ENCODE measurements at regions not wholly inside any gene's neighbourhood (a gene's known extent, or its start where the extent isn't known, plus 50 kb on each side); places are given as distances from the start of the nearest gene placed in this dataset.
"Not testable (repeated sequence)": the region's sequence is repeated elsewhere in the genome, so short reads cannot be mapped to it uniquely, and the experiment has no call there.

GRCh38 chr3:197459571-197459970 is 96.2 kb downstream of the BDH1 start:
- DNase-seq (ENCODE audit: low spot score), result not testable (repeated sequence)

- no peak for DNase-seq (ENCODE audit: low spot score)
Observed at GRCh38 chr3:197458906-197459470, 96.8 kb downstream of the BDH1 start.

- no peak for DNase-seq (ENCODE audit: low spot score)
Observed at GRCh38 chr3:197458179-197458707, 97.5 kb downstream of the BDH1 start.

GRCh38 chr3:197456261-197457091 is 99.3 kb downstream of the BDH1 start:
- DNase-seq (ENCODE audit: low spot score), result peak; percentile 90

- not testable (repeated sequence) for DNase-seq (ENCODE audit: low spot score)
Observed at GRCh38 chr3:197454841-197455240, 100.9 kb downstream of the BDH1 start.

GRCh38 chr3:197454014-197454413 is 101.8 kb downstream of the BDH1 start:
- no peak for DNase-seq (ENCODE audit: low spot score)

- no peak for DNase-seq (ENCODE audit: low spot score)
Observed at GRCh38 chr3:197450810-197451209, 105.0 kb downstream of the BDH1 start.

GRCh38 chr3:197450308-197450707 is 105.5 kb downstream of the BDH1 start:
- DNase-seq (ENCODE audit: low spot score), result no peak

- not testable (repeated sequence) for DNase-seq (ENCODE audit: low spot score)
Observed at GRCh38 chr3:197449181-197449580, 106.6 kb downstream of the BDH1 start.

- not testable (repeated sequence) for DNase-seq (ENCODE audit: low spot score)
Observed at GRCh38 chr3:197447781-197448180, 108.0 kb downstream of the BDH1 start.

GRCh38 chr3:197447057-197447456 is 108.7 kb downstream of the BDH1 start:
- no peak for DNase-seq (ENCODE audit: low spot score)

GRCh38 chr3:197446700-197447056 is 109.1 kb downstream of the BDH1 start:
- no peak for DNase-seq (ENCODE audit: low spot score)

GRCh38 chr3:197445896-197446699 is 109.7 kb downstream of the BDH1 start:
- no peak for DNase-seq (ENCODE audit: low spot score)

GRCh38 chr3:197444793-197445379 is 110.9 kb downstream of the BDH1 start:
- DNase-seq (ENCODE audit: low spot score), result no peak

GRCh38 chr3:197443506-197443905 is 112.3 kb downstream of the BDH1 start:
- DNase-seq (ENCODE audit: low spot score), result no peak

GRCh38 chr3:197440717-197441303 is 115.0 kb downstream of the BDH1 start:
- no peak for DNase-seq (ENCODE audit: low spot score)

- DNase-seq (ENCODE audit: low spot score), result no peak
Observed at GRCh38 chr3:197438906-197439305, 116.9 kb downstream of the BDH1 start.

GRCh38 chr3:197435426-197435825 is 120.3 kb downstream of the BDH1 start:
- no peak for DNase-seq (ENCODE audit: low spot score)

- DNase-seq (ENCODE audit: low spot score), result no peak
Observed at GRCh38 chr3:197434830-197435229, 120.9 kb downstream of the BDH1 start.

- no peak for DNase-seq (ENCODE audit: low spot score)
Observed at GRCh38 chr3:197432384-197433127, 123.2 kb downstream of the BDH1 start.

GRCh38 chr3:197431346-197431910 is 124.3 kb downstream of the BDH1 start:
- DNase-seq (ENCODE audit: low spot score), result no peak

All from left forelimb (tissue), 1 donor.